GM19468 (cell line): ENCODE measurements at regions not wholly inside any gene's neighbourhood (a gene's known extent, or its start where the extent isn't known, plus 50 kb on each side); places are given as distances from the start of the nearest gene placed in this dataset.
A peak's percentile ranks its signal among the peaks of the same experiment; 100 is the strongest.
"Not testable (repeated sequence)": the region's sequence is repeated elsewhere in the genome, so short reads cannot be mapped to it uniquely, and the experiment has no call there.

Source experiments
- ATAC-seq: cut with Tn5 transposase; IDR thresholded peaks from one replicate; pipeline ENCODE4 v1.9.1; 2021; ENCODE audit warnings: mild to moderate bottlenecking, moderate library complexity, moderate number of reproducible peaks; ENCODE audit not compliant: unreplicated experiment; ENCODE audit errors: extremely low read depth

DNA sequence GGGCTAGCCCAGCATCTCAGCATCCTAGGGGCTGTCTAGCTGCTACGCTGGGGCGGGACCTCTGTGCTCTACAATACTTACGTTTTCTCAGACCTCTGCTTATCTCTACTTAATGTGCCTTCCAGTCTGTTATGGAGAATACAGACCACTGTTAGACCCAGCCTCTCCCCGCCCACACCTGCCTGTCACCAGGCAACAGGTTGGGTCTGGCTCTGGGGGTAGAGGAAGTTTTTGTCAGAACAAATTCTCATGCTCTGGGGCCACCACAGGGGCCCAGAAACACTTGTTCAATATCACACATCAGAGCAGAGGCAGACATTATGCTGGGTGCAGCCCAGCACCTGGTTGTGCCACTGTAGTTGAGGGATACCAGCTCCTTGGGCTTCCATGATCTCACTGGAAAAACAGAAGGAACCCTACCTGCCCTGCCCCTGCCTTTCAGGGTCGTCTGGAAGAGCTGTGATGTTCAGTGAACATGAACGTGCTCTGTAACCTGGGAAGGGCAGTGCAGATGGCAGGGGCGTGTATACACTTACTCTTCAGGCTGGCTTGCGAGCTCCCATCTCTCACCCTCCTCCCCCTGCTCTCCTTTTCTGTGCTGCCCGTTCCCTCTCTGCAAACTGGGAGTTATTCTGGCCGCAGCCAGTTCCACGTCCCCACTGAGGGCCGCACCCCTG lies 135.2 kb upstream of the PODXL start:
- ATAC-seq, result no peak

DNA sequence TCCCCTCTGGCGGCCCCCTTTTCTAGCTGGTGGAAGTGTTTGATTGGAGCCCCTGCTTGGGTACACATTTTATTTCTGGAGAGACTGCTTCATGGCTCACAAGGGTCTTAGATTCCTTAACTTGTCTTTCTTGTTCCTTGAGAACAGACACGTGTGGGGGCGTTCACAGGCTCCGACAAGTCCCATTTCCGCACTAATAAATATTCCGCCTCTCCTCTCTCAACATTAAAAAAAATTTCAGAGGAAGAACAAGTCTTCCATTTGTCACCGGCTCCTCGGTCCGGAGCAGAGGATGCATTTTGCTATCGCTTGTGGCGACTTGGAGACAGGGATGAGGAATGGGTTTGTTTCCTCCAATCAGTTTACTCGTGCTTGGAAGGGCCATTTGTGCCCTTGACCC lies 134.0 kb upstream of the PODXL start:
- no peak for ATAC-seq

DNA sequence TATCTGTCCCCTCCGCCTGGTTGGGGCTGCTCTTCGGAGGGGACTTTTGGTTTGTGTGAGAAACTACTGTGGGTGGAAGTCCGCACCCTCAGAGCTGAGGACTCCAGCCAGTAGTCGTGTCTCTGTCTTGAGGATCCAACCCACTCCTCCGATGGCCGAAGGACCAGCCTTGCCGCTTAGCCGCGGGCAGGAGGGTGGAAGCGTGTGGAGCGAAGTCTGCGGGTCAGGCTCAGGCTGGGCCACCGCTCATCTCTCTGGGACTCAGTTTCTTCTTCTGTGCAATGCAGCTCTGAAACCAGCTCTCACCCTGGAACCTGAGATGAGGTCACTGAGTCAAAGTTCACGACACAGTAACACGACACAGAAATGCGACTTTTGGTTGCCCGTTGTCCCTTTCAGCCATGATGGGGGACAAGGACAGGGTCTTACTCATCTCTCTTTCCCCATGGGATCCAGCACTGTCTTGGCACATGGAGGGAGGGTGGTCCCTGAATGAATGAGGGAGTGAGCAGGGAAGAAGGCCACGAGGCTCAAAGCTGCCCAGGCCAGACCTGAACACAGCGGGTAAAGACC lies 133.3 kb upstream of the PODXL start:
- ATAC-seq, result no peak

DNA sequence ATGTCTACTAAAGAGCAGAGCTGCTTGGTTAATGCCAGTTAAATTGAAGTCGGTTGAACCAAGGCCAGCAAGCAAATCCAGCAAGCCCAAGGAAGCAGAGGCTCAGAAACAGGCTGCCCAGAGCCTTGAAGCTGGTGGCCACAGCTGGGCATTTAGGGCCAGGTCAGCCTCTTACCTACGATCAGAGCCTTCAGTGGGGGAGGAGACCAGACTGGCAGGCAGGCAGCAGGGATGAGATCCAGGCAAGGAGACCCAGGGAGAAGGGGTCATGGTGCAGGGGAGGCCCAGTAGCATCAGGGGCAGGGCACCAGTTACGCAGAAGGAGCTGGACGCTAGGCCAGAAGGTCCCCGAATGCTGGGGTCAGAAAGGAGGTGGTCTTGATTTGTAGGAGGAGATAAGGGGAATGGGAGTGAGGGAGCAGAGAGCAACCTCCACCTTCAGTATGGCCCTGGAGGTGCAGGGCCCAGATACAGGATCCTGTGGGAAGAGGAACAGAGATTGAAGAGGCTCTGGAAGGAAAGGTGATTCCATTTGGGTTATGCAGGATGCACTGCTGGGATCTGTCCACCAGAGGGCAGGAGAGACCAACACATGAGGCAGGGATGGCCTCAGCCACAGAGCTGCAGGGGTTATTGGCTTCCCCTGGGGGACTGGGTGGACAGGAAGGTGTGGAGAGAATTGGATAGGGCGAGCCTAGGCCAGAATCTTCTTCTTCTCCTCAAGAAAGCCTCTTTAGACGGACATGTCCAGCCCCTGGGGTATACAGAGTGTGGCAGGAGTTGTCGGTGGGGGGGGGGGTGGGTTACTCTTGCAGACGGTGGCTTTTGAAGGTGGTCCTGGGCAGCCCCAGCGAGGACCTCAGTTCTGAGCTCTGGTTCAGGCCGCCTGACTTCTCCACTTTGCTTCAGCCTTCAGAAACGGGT lies 132.6 kb upstream of the PODXL start:
- peak; percentile 72 for ATAC-seq

DNA sequence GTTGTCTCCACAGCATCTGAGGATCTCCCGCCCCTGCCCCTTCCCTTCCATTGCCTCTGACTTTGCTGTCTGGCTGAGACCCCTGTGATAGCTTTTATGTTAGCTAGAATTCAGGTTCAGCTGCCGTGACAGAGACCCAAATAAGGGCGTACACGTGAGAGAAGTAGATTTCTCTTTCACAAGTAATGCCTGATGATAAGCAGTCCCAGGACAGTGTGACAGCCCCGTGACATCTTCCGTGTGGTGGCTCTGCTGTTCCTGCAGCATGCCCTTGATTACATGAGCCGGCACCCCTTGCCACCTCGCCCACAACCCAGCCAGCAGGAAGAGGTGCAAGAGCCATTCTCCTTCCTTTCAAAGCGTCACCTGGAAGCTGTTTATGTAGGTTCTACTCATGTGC lies 130.9 kb upstream of the PODXL start:
- ATAC-seq, result no peak

GRCh38 chr7:131686833-131687232 lies 130.4 kb upstream of the PODXL start:
- ATAC-seq, result no peak

DNA sequence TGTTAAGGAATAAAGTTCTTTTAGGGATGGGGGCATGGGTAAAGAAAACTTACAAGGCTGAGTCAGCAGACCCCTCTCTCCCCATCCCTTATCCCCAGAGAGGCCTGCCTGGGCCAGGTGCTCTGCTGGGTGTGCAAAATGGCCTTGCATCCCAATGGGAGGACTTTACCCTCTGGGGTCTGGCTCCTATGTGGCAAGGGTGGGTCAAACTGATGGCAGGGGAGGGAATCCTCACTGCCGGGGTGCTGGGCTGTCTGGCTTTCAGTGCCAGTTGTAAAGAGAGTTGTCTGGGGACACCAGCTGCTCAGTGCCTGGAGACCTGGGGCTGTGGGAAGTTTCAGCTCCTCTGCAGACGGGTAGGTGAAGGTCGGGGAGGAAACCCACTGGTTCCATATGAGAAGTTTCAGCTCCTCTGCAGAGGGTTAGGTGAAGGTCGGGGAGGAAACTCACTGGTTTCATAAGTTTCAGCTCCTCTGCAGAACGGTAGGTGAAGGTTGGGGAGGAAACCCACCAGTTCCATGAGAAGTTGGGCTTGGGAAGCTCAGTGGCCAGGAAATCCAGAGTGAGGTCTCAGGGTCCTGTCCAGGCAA lies 127.2 kb upstream of the PODXL start:
- no peak for ATAC-seq

- ATAC-seq, result no peak
Observed at GRCh38 chr7:131681961-131682360, 125.5 kb upstream of the PODXL start.

DNA sequence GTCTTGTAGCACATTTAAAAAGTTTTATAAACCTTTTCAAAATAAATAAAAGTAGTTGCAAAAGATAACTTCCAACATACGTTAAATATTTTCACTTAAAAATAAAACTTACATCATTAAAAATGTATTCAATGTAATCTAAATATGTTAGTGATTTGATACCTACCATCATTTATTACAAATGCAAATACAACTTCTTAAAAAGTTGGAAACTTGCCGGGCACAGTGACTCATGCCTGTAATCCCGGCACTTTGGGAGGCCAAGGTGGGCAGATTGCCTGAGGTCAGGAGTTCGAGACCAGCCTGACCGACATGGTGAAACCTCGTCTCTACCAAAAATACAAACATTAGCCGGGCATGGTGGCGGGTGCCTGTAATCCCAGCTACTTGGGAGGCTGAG lies 122.6 kb upstream of the PODXL start:
- ATAC-seq, result not testable (repeated sequence)

DNA sequence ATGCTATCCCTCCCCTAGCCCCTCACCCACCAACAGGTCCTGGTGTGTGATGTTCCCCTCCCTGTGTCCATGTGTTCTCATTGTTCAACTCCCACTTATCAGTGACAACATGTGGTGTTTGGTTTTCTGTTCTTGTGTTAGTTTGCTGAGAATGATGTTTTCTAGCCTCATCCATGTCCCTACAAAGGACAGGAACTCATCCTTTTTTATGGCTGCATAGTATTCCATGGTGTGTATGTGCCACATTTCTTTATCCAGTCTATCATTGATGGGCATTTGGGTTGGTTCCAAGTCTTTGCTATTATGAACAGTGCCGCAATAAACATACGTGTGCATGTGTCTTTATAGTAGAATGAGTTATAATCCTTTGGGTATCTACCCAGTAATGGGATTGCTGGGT lies 120.4 kb upstream of the PODXL start:
- ATAC-seq, result not testable (repeated sequence)

DNA sequence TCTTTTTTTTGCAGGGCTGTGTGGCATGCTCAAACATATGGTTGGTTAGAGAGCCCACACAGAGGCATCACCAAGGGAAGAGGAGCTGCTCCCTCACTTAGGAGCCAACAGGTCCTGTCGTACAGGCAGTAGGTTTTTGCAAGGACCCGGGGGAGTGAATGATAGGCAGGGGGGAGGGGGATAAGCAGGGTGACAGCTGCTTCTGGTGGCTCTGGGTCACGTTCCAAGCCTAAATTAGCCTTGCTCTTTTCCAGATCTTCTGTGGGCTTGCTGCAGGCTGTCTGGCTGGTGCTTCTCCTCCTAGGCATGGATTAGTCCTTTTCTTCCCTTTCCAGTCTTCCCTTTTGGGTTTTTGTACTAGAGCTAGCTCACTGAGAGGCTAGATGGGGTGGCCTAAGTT lies 117.7 kb upstream of the PODXL start:
- ATAC-seq, result no peak

- ATAC-seq, result no peak
Observed at GRCh38 chr7:131673576-131673975, 117.1 kb upstream of the PODXL start.

DNA sequence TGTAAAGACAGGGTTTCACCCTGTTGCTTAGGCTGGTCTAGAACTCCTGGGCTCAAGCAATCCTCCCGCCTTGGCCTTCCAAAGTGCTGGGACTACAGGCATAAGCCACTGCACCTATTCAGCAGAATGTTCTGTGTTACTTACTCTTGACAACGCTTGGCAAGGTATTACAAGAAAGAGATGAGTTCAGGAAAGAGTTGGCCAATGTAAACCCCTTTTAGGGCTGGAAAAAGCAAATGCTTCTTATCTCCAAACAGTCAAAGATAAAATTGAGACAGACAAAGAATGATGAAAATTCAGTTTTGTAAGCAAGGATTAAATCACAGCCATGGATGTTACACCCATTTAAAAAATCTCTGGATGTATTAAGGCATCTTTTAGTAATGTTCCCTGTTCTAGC lies 114.0 kb upstream of the PODXL start:
- ATAC-seq, result no peak

DNA sequence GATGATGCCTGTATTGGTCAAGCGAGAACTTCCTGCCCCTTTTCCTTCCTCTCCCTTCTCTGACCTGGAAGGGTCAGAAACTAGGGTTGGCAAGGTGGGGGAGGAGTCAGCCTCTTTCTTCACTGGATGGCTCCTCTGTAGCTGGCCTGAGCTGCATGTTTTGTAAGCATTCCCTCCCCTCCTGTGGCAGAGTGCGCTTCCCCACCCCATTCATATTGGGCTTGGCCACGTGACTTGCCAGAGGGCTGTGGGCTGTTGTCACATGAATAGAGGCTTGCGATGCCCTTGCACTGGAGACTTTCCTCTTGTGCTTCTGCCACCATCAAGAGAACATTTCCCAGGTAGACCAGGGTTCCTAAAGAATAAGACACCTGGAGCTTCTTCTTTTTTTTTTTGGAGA lies 111.3 kb upstream of the PODXL start:
- ATAC-seq, result no peak

- no peak for ATAC-seq
Observed at GRCh38 chr7:131665021-131665420, 108.6 kb upstream of the PODXL start.

DNA sequence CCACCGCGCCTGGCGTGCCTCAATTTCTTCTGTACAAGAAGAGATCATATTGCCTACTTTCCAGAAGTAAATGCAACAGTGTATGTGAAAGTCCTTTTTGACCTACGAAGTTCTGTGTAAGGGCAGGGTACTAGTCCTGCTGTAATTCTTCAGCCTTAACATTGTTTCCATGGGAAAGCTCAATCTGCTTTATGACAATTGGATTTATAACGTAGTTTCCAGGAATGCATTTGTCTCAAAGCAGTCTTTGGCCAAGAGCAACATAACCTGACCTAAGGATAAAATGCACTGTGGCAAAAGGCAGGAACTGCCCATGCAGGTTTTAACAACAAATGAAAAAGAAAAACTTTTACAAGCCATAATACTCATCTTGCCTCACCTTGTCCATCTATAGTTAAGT lies 108.1 kb upstream of the PODXL start:
- ATAC-seq, result no peak

GRCh38 chr7:131662301-131662873 lies 106.0 kb upstream of the PODXL start:
- not testable (repeated sequence) for ATAC-seq

DNA sequence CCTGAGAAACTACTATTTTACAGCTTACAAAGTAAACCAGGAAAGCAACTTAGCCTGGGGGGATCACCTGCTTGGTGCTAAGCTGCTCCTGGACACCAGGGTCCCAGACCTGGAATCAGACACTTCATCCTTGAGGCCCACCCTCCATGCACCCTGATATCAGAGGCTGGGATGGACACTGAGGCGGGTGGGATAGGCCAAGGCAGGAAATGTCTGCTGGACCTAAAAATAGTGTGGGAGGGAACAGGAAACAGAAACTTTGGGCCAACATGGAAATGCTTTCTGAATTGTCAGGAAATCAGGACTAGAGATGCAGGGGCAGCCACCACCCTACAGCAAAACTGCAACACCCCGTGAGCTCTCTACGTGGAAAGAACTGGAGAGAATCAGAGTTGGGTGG lies 101.5 kb upstream of the PODXL start:
- ATAC-seq, result no peak

DNA sequence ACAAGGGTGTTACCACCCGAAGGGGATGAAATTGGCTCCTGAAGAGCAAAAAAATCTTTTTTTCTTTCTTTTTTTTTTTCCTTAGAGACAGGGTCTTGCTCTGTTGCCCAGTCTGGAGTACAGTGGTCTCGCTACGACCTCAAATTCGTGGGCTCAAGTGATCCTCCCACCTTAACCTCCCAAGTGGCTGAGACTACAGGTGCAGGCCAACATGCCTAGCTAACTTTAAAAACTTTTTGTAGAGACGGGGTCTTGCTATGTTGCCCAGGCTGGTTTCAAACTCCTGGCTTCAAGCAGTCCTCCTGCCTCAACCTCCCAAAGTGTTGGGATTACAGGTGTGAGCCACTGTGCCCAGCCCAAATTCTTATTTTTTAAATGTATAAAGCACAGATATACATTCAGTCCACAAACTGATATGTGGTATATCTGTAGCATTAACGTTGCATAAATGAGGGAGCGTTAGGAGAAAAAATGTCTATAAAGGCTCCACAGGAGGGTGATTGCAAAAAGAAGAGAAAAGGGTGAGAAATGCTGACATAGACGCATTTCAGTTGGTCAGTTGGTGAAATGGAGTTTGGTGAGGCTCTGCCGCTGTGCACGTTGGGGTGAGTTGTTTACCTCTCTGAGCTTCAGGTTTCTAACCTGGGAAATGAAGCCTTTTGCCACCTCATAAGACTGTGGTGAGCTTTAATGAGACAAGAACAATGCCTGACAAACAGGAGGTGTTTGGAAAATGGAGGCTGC lies 100.7 kb upstream of the PODXL start:
- ATAC-seq, result no peak

- no peak for ATAC-seq
Observed at GRCh38 chr7:131655866-131656265, 99.4 kb upstream of the PODXL start.
